Activated T-cell treated with anti-CD3 and anti-CD28 coated beads, Interleukin-2, amount 50 U/mL, for 72 hours (primary cell): ENCODE measurements at regions not wholly inside any gene's neighbourhood (a gene's known extent, or its start where the extent isn't known, plus 50 kb on each side); places are given as distances from the start of the nearest gene placed in this dataset.

ENCODE experiments used
- ATAC-seq, 2 donors: fragments of 150-1000 bp; cut with Tn5 transposase; replicated peaks in 1 of 2; 2 replicates each; pipeline ENCODE4 v1.10.0; 2021; ENCODE audit warnings: moderate library complexity in 2 of 2, mild to moderate bottlenecking in 1 of 2
- DNase-seq, 2 donors: peaks; one replicate each; pipeline ENCODE4 v3.0.0; 2021 to 2022; ENCODE audit warnings: mixed read lengths in 1 of 2
- H3K27ac Mint-ChIP-seq: one replicate; pipeline ENCODE4 v1.8.0; 2022; ENCODE audit warnings: mild to moderate bottlenecking, moderate library complexity, mixed read lengths
- H3K27me3 Mint-ChIP-seq: one replicate; pipeline ENCODE4 v1.8.0; 2022; ENCODE audit warnings: low read depth, mixed read lengths
- H3K36me3 Mint-ChIP-seq, 2 donors: one replicate each; pipeline ENCODE4 v1.8.0; 2022; ENCODE audit warnings: mixed read lengths in 2 of 2, mild to moderate bottlenecking in 1 of 2; ENCODE audit not compliant: insufficient read depth in 2 of 2
- H3K4me1 Mint-ChIP-seq: one replicate; pipeline ENCODE4 v1.8.0; 2022; ENCODE audit warnings: low read depth, mixed read lengths
- H3K4me3 Mint-ChIP-seq, 2 donors: one replicate each; pipeline ENCODE4 v1.8.0; 2022; ENCODE audit warnings: mild to moderate bottlenecking in 2 of 2, mixed read lengths in 2 of 2, moderate library complexity in 2 of 2
- H3K9me3 Mint-ChIP-seq, 2 donors: one replicate each; pipeline ENCODE4 v1.8.0; 2022; ENCODE audit warnings: mixed read lengths in 2 of 2

DNA sequence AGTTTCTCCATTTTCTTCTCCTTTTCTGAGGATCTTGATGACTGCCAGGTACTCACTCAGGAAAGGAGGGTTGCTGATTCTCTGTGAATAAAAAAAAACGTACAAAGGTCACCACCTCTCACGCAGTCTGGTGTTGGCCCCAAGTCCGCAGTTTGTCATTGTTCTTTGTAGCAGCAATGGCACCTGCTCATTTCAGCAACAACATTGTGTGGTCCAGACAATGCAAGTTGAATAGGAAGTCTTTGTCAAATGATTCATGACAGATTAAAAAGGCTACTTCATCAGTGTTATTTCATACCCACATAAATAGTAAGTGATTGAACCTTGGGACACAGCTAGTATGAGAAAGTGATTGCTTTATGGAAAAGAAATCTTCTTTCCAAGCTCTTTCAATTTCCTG is 653.5 kb upstream of the MGMT start:
- H3K36me3 Mint-ChIP-seq = no peaks in the 10 kb centered on the region
- no peaks in the 10 kb centered on the region for H3K27me3 Mint-ChIP-seq
- no peaks in the 10 kb centered on the region for H3K9me3 Mint-ChIP-seq
- no peak overlapping the region for H3K4me3 Mint-ChIP-seq
- H3K4me1 Mint-ChIP-seq = peaks cover 5% of the 10 kb centered on the region
- no peak for ATAC-seq
- H3K27ac Mint-ChIP-seq = no peak overlapping the region
- no peak for DNase-seq

GRCh38 chr10:128814024-128814423 is 653.0 kb upstream of the MGMT start:
- H3K36me3 Mint-ChIP-seq = no peaks in the 10 kb centered on the region
- no peaks in the 10 kb centered on the region for H3K9me3 Mint-ChIP-seq
- ATAC-seq (no peak), DNase-seq (no peak)
- no peak overlapping the region for H3K4me3 Mint-ChIP-seq
- H3K27me3 Mint-ChIP-seq = no peaks in the 10 kb centered on the region
- peaks cover 4% of the 10 kb centered on the region for H3K4me1 Mint-ChIP-seq
- no peak overlapping the region for H3K27ac Mint-ChIP-seq

GRCh38 chr10:128814782-128815181 is 652.3 kb upstream of the MGMT start:
- no peak for ATAC-seq
- H3K4me3 Mint-ChIP-seq = no peak overlapping the region

DNA sequence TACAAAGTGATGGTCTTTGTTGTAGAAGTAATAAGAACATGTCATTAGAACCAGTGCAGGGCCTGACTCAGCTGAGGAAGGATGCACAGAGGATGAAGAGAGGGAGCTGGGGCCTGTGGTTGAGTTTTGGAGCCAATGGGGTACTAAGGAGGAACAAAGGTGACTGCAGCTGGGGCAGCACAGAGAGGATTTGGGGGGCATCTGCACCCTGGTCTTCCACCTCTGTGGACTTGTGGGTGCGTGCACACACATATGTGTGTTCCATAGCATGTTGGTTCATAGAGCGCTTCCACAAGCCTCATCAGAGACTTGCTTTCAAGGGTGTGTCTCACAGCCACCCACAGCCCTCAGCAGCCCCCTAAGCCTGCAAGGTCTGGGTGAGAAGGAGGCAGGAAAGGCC is 650.3 kb upstream of the MGMT start:
- no peaks in the 10 kb centered on the region for H3K27me3 Mint-ChIP-seq
- ATAC-seq = no peak
- no peaks in the 10 kb centered on the region for H3K4me1 Mint-ChIP-seq
- no peak for DNase-seq
- H3K4me3 Mint-ChIP-seq = no peak overlapping the region
- H3K27ac Mint-ChIP-seq = no peak overlapping the region
- H3K9me3 Mint-ChIP-seq = no peaks in the 10 kb centered on the region
- H3K36me3 Mint-ChIP-seq = no peaks in the 10 kb centered on the region

More at GRCh38 chr10:128814782-128815181, 652.3 kb upstream of the MGMT start:
- H3K9me3 Mint-ChIP-seq = no peaks in the 10 kb centered on the region
- H3K27ac Mint-ChIP-seq = no peak overlapping the region
- DNase-seq = no peak
- no peaks in the 10 kb centered on the region for H3K4me1 Mint-ChIP-seq
- H3K27me3 Mint-ChIP-seq = no peaks in the 10 kb centered on the region
- H3K36me3 Mint-ChIP-seq = no peaks in the 10 kb centered on the region

DNA sequence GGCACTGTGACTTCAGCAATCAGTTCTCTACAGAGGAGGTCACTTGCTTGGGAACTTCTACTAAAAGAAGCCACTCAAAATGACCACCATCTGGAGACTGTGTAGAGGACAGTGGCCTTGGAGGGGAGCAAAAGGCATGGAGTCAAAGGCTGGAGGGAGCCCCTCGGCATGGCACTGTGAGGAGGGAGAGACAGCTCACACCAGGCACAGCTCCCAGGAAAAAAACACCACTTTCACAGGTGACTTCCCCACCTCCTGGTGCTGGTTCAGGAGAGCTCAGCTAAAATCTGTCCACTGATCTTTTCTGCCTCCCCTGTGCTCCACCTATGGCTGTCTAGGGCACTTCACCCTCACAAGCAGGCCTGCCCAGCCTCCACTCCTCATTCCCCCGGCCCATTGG is 649.4 kb upstream of the MGMT start:
- no peak overlapping the region for H3K27ac Mint-ChIP-seq
- no peak for ATAC-seq
- no peaks in the 10 kb centered on the region for H3K27me3 Mint-ChIP-seq
- no peak overlapping the region for H3K4me3 Mint-ChIP-seq
- no peaks in the 10 kb centered on the region for H3K36me3 Mint-ChIP-seq
- no peaks in the 10 kb centered on the region for H3K4me1 Mint-ChIP-seq
- DNase-seq = no peak
- H3K9me3 Mint-ChIP-seq = no peaks in the 10 kb centered on the region

- no peak for ATAC-seq
- no peak for DNase-seq
- Mint-ChIP-seq H3K4me3 (no peak overlapping the region), H3K4me1 (no peaks in the 10 kb centered on the region), H3K27ac (no peak overlapping the region), H3K9me3 (no peaks in the 10 kb centered on the region), H3K27me3 (no peaks in the 10 kb centered on the region), H3K36me3 (no peaks in the 10 kb centered on the region)
Measured at GRCh38 chr10:128820663-128821062, 646.4 kb upstream of the MGMT start.

- DNase-seq = no peak
- ATAC-seq = no peak
- no peaks in the 10 kb centered on the region for H3K9me3 Mint-ChIP-seq
- no peaks in the 10 kb centered on the region for H3K4me1 Mint-ChIP-seq
- H3K27me3 Mint-ChIP-seq = no peaks in the 10 kb centered on the region
- no peaks in the 10 kb centered on the region for H3K36me3 Mint-ChIP-seq
- no peak overlapping the region for H3K4me3 Mint-ChIP-seq
- no peak overlapping the region for H3K27ac Mint-ChIP-seq
Measured at GRCh38 chr10:128823201-128823600, 643.8 kb upstream of the MGMT start.

DNA sequence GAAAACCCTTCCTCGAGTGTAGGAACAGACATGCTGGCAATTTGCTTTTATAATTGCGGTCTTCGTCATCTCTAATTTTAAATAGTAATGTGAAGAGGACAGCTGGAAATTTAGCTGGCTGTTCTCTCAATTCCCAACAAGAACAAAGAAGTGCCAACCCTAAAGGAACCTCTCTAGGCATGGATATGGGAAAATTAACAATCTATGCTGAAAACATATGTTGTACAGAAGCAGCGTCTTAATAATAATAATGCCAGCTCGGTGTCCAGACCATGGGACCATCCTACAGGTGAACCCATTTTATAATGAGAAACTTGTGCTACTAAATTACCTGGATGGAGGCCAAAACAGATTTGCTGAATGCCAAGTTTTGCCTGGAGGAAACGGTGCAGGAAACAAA is 641.4 kb upstream of the MGMT start:
- DNase-seq (no peak), ATAC-seq (no peak)
- Mint-ChIP-seq H3K4me3 (no peak overlapping the region), H3K9me3 (no peaks in the 10 kb centered on the region), H3K27ac (no peak overlapping the region), H3K27me3 (no peaks in the 10 kb centered on the region), H3K36me3 (no peaks in the 10 kb centered on the region), H3K4me1 (no peaks in the 10 kb centered on the region)

- no peaks in the 10 kb centered on the region for H3K27me3 Mint-ChIP-seq
- DNase-seq (no peak), ATAC-seq (no peak)
- no peak overlapping the region for H3K4me3 Mint-ChIP-seq
- no peaks in the 10 kb centered on the region for H3K9me3 Mint-ChIP-seq
- H3K27ac Mint-ChIP-seq = no peak overlapping the region
- H3K36me3 Mint-ChIP-seq = no peaks in the 10 kb centered on the region
- no peaks in the 10 kb centered on the region for H3K4me1 Mint-ChIP-seq
Measured at GRCh38 chr10:128833671-128834070, 633.4 kb upstream of the MGMT start.

DNA sequence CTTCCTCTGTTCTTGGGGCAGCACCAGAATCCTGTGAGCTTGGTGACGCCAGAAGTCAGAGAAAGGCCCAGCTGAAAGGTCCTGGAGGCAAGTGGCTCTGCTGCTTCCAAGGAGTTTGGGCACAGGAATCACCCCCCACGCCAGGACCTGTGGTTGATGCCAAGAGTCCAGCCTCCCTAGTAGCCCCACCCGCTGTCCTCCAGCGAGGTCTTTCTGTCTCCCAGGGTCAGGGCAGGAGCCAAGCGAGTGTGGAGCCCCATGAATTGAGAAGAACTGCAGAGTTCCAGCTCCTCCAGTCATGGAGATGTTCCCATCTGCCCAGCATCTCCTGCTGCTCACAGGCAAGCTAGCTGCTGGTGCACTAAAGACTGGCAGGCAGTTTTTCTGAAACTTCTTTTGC is 631.7 kb upstream of the MGMT start:
- Mint-ChIP-seq H3K36me3 (no peaks in the 10 kb centered on the region), H3K4me1 (no peaks in the 10 kb centered on the region), H3K27ac (no peak overlapping the region), H3K9me3 (no peaks in the 10 kb centered on the region), H3K4me3 (no peak overlapping the region), H3K27me3 (no peaks in the 10 kb centered on the region)
- DNase-seq (no peak), ATAC-seq (no peak)

GRCh38 chr10:128837478-128837877 is 629.6 kb upstream of the MGMT start:
- ATAC-seq (no peak), DNase-seq (no peak)
- H3K36me3 Mint-ChIP-seq = no peaks in the 10 kb centered on the region
- no peaks in the 10 kb centered on the region for H3K4me1 Mint-ChIP-seq
- H3K9me3 Mint-ChIP-seq = no peaks in the 10 kb centered on the region
- no peak overlapping the region for H3K27ac Mint-ChIP-seq
- no peaks in the 10 kb centered on the region for H3K27me3 Mint-ChIP-seq
- no peak overlapping the region for H3K4me3 Mint-ChIP-seq

GRCh38 chr10:128839134-128839533 is 627.9 kb upstream of the MGMT start:
- Mint-ChIP-seq H3K27me3 (no peaks in the 10 kb centered on the region), H3K36me3 (no peaks in the 10 kb centered on the region), H3K4me1 (no peaks in the 10 kb centered on the region), H3K4me3 (no peak overlapping the region), H3K27ac (no peak overlapping the region), H3K9me3 (no peaks in the 10 kb centered on the region)
- ATAC-seq = no peak
- DNase-seq = no peak

GRCh38 chr10:128839701-128840100 is 627.3 kb upstream of the MGMT start:
- H3K27me3 Mint-ChIP-seq = no peaks in the 10 kb centered on the region

GRCh38 chr10:128843972-128844371 is 623.1 kb upstream of the MGMT start:
- Mint-ChIP-seq H3K36me3 (no peaks in the 10 kb centered on the region), H3K4me3 (no peak overlapping the region), H3K27me3 (no peaks in the 10 kb centered on the region), H3K9me3 (no peaks in the 10 kb centered on the region), H3K27ac (no peak overlapping the region), H3K4me1 (no peaks in the 10 kb centered on the region)
- DNase-seq (no peak), ATAC-seq (no peak)

More at GRCh38 chr10:128839701-128840100, 627.3 kb upstream of the MGMT start:
- no peak for ATAC-seq
- DNase-seq = no peak
- Mint-ChIP-seq H3K4me1 (no peaks in the 10 kb centered on the region), H3K9me3 (no peaks in the 10 kb centered on the region), H3K27ac (no peak overlapping the region), H3K4me3 (no peak overlapping the region), H3K36me3 (no peaks in the 10 kb centered on the region)

GRCh38 chr10:128846927-128847326 is 620.1 kb upstream of the MGMT start:
- H3K36me3 Mint-ChIP-seq = no peaks in the 10 kb centered on the region
- no peaks in the 10 kb centered on the region for H3K4me1 Mint-ChIP-seq
- no peak overlapping the region for H3K27ac Mint-ChIP-seq
- no peaks in the 10 kb centered on the region for H3K9me3 Mint-ChIP-seq
- no peaks in the 10 kb centered on the region for H3K27me3 Mint-ChIP-seq
- no peak for DNase-seq
- no peak overlapping the region for H3K4me3 Mint-ChIP-seq
- no peak for ATAC-seq
